Endothelial cell of umbilical vein (primary cell): ENCODE measurements at regions not wholly inside any gene's neighbourhood (a gene's known extent, or its start where the extent isn't known, plus 50 kb on each side); places are given as distances from the start of the nearest gene placed in this dataset.

Experiments used
- BruUV-seq: library from RNA; stranded (reverse); fragments of 400-500 nt; replicated peaks from 2 replicates; lab custom pipeline; 2021; lab: Mats Ljungman, UMichigan
- CTCF ChIA-PET: fragments of 300-600, 350-600 bp; sonication (Branson Sonifier 250); formaldehyde crosslinking; loops from one replicate; lab custom pipeline; 2021; ENCODE audit warnings: antibody characterized with exemption, inconsistent platforms; lab: Charles Lee
- POLR2A ChIA-PET: fragments of 300-600, 350-600 bp; sonication (Branson Sonifier 250); formaldehyde crosslinking; loops from one replicate; lab custom pipeline; 2021; ENCODE audit warnings: antibody characterized with exemption, inconsistent platforms; lab: Charles Lee
- DNase-seq: peaks from one replicate; pipeline ENCODE4 v3.0.0-alpha.2; 2011; ENCODE audit warnings: low read depth, low spot score
- FAIRE-seq: peaks from 2 replicates; lab custom pipeline; 2011; peaks lifted over from hg19 to GRCh38; lab: Jason Lieb, UNC
- H2AFZ ChIP-seq: 2 replicates; pipeline ENCODE4 v1.6.0; 2012; ENCODE audit warnings: low read depth, low read length, control low read depth, inconsistent platforms
- H3K27ac ChIP-seq: 2 replicates; pipeline ENCODE4 v1.5.1; 2011; ENCODE audit warnings: low read depth, mild to moderate bottlenecking, control low read depth, low read length, moderate library complexity; ENCODE audit not compliant: insufficient read depth
- H3K27me3 ChIP-seq, 2 experiments: 2 replicates each; pipeline versions ENCODE4 v1.6.0 to v1.6.1; 2011; ENCODE audit warnings: low read length in 2 of 2, mixed read lengths in 1 of 2; ENCODE audit not compliant: control insufficient read depth in 2 of 2, insufficient read depth in 2 of 2
- H3K36me3 ChIP-seq, 2 experiments: 2 replicates in 1 of 2; 3 replicates in 1 of 2; pipeline ENCODE4 v1.5.1; 2011; ENCODE audit warnings: low read length in 2 of 2, mild to moderate bottlenecking in 1 of 2, moderate library complexity in 1 of 2; ENCODE audit not compliant: control insufficient read depth in 2 of 2, insufficient read depth in 2 of 2; ENCODE audit errors: extremely low read depth in 1 of 2
- H3K4me1 ChIP-seq: 3 replicates; pipeline ENCODE4 v1.5.1; 2011; ENCODE audit warnings: mild to moderate bottlenecking, low read length; ENCODE audit not compliant: control insufficient read depth, insufficient read depth; ENCODE audit errors: extremely low read depth
- H3K4me2 ChIP-seq: 2 replicates; pipeline ENCODE4 v1.6.1; 2011; ENCODE audit warnings: low read length, control low read depth, mixed read lengths; ENCODE audit not compliant: insufficient read depth
- H3K4me3 ChIP-seq, 3 experiments: fragments of 200-600 bp in 1 of 3; sonication (generic), shearing (Covaris generic) in 1 of 3; replicated peaks in 1 of 3; 2 replicates each; pipeline ENCODE4 v1.5.1; 2011 to 2016; ENCODE audit warnings: control low read depth in 3 of 3, low read length in 3 of 3, mild to moderate bottlenecking in 2 of 3, inconsistent platforms in 1 of 3, low read depth in 1 of 3, moderate library complexity in 1 of 3; ENCODE audit not compliant: insufficient read depth in 1 of 3
- H3K79me2 ChIP-seq: 2 replicates; pipeline ENCODE4 v1.6.0; 2012; ENCODE audit warnings: low read length, inconsistent platforms; ENCODE audit not compliant: control insufficient read depth, insufficient read depth
- H3K9ac ChIP-seq: replicated peaks from 2 replicates; pipeline ENCODE3; 2011; ENCODE audit warnings: low read length, control low read depth; ENCODE audit not compliant: insufficient read depth; ENCODE audit errors: extremely low read depth
- H3K9me1 ChIP-seq: replicated peaks from 3 replicates; pipeline ENCODE4 v1.6.0; 2011; ENCODE audit warnings: mild to moderate bottlenecking, low read length; ENCODE audit not compliant: control insufficient read depth, insufficient read depth; ENCODE audit errors: extremely low read depth
- H3K9me3 ChIP-seq: replicated peaks from 2 replicates; pipeline ENCODE4 v1.5.1; 2012; ENCODE audit warnings: low read length, inconsistent platforms; ENCODE audit not compliant: control insufficient read depth, insufficient read depth
- H4K20me1 ChIP-seq: replicated peaks from 2 replicates; pipeline ENCODE3; 2011; ENCODE audit warnings: mild to moderate bottlenecking, low read length; ENCODE audit not compliant: control insufficient read depth, insufficient read depth; ENCODE audit errors: extremely low read depth
- CTCF ChIP-seq, 2 donors: IDR thresholded peaks; 1 replicate in 1 of 2; 2 replicates in 1 of 2; pipeline ENCODE4 v1.5.1; 2011; ENCODE audit warnings: low read length in 2 of 2, mild to moderate bottlenecking in 2 of 2, moderate library complexity in 2 of 2, control low read depth in 1 of 2, inconsistent platforms in 1 of 2, low read depth in 1 of 2; ENCODE audit not compliant: insufficient read depth in 1 of 2; ENCODE audit errors: extremely low read depth in 1 of 2
- EZH2 ChIP-seq: IDR thresholded peaks from 2 replicates; pipeline ENCODE4 v1.6.1; 2012; ENCODE audit warnings: borderline replicate concordance, low read depth, mild to moderate bottlenecking, moderate library complexity, low read length, inconsistent platforms; ENCODE audit not compliant: severe bottlenecking
- FOS ChIP-seq: IDR thresholded peaks from 2 replicates; pipeline ENCODE4 v1.6.1; 2011; ENCODE audit warnings: mild to moderate bottlenecking, low read length, moderate library complexity, borderline replicate concordance; ENCODE audit not compliant: insufficient read depth
- GATA2 ChIP-seq: IDR thresholded peaks from 2 replicates; pipeline ENCODE4 v1.7.0; 2011; ENCODE audit warnings: low read depth, mild to moderate bottlenecking, moderate library complexity, mixed read lengths, low read length; ENCODE audit not compliant: insufficient read length, insufficient read depth
- JUN ChIP-seq: IDR thresholded peaks from 2 replicates; pipeline ENCODE4 v1.6.1; 2011; ENCODE audit warnings: borderline replicate concordance, low read depth; ENCODE audit not compliant: insufficient read length, insufficient read depth
- MAX ChIP-seq: IDR thresholded peaks from 2 replicates; pipeline ENCODE4 v1.6.1; 2011; ENCODE audit not compliant: insufficient read depth, insufficient read length
- MYC ChIP-seq: IDR thresholded peaks from one replicate; pipeline ENCODE4 v1.6.1; 2011; ENCODE audit warnings: mild to moderate bottlenecking, low read depth, low read length
- POLR2A ChIP-seq: IDR thresholded peaks from 2 replicates; pipeline ENCODE4 v1.6.1; 2012; ENCODE audit warnings: low read depth, mild to moderate bottlenecking, control low read depth, low read length
- POLR2AphosphoS5 ChIP-seq: IDR thresholded peaks from 2 replicates; pipeline ENCODE4 v1.6.1; 2012; ENCODE audit warnings: low read depth, mild to moderate bottlenecking, control low read depth, low read length, moderate library complexity; ENCODE audit not compliant: insufficient read depth
- dilution Hi-C: fragments of 300-500 bp; cut with MboI; formaldehyde crosslinking; loops from one replicate; pipeline ENCODE4 v1.15.0; 2019; ENCODE audit warnings: low sequenced_read_pairs; ENCODE audit not compliant: extremely low pct_ligation_motif_present
- intact Hi-C: fragments of 100-400 bp; cut with micrococcal nuclease; formaldehyde crosslinking; loops from one replicate; pipeline ENCODE4 v1.10.0; 2022

- BruUV-seq, result no TSS peak
- Histone ChIP-seq H3K9me1 (no peaks in the 10 kb centered on the region), H3K4me1 (no peaks in the 10 kb centered on the region), H3K36me3 (no peaks in the 10 kb centered on the region), H3K4me2 (no peak overlapping the region), H4K20me1 (no peaks in the 10 kb centered on the region), H3K27me3 (peaks cover 17 to 18% of the 10 kb centered on the region in 2 experiments), H3K79me2 (no peaks in the 10 kb centered on the region), H3K27ac (no peak overlapping the region), H3K9ac (no peak overlapping the region), H2AFZ (no peak overlapping the region), H3K9me3 (no peaks in the 10 kb centered on the region), H3K4me3 (no peak overlapping the region)
- intact Hi-C loops (no loop called here), dilution Hi-C loops (no loop called here)
- POLR2A ChIA-PET, result no interaction called here
- FAIRE-seq, result no peak
- DNase-seq, result no peak
- CTCF ChIA-PET, result interaction anchor here (1.2 to 1.3 kb wide), 2 partner anchors 8 to 12 kb away, joined by 3 to 4 read pairs; no protein-coding TSS in a partner anchor
- TF ChIP-seq FOS (no peak), POLR2A (no peak), POLR2AphosphoS5 (no peak), EZH2 (no peak), JUN (no peak), CTCF (IDR thresholded peaks at IDR 0.05; ENCODE audit: extremely low read depth in 1 of 2, insufficient read depth in 1 of 2, low read depth in 1 of 2, low read length in 2 of 2) (no peak), MYC (no peak), MAX (no peak), GATA2 (no peak)
Measured at GRCh38 chr13:32947411-32948276, 68.6 kb upstream of the KL start.
